ENCODE measurements at regions not wholly inside any gene's neighbourhood (a gene's known extent, or its start where the extent isn't known, plus 50 kb on each side); places are given as distances from the start of the nearest gene placed in this dataset.

GRCh38 chr6:167049275-167049674 is 50.1 kb downstream of the CEP43 start:
- no peak for DNase-seq

- no peak for DNase-seq
Measured at GRCh38 chr6:167050903-167051302, 51.7 kb downstream of the CEP43 start.

GRCh38 chr6:167053895-167054530 is 54.8 kb downstream of the CEP43 start:
- no peak for DNase-seq

GRCh38 chr6:167054987-167055386 is 55.8 kb downstream of the CEP43 start:
- no peak for DNase-seq

- peak; percentile 48 for DNase-seq
Measured at GRCh38 chr6:167056370-167056769, 57.2 kb downstream of the CEP43 start.

- peak; percentile 90 for DNase-seq
Measured at GRCh38 chr6:167058261-167058660, 59.1 kb downstream of the CEP43 start.

Data from NCI-H226 (cell line).